ENCODE measurements at regions not wholly inside any gene's neighbourhood (a gene's known extent, or its start where the extent isn't known, plus 50 kb on each side); places are given as distances from the start of the nearest gene placed in this dataset.

DNA sequence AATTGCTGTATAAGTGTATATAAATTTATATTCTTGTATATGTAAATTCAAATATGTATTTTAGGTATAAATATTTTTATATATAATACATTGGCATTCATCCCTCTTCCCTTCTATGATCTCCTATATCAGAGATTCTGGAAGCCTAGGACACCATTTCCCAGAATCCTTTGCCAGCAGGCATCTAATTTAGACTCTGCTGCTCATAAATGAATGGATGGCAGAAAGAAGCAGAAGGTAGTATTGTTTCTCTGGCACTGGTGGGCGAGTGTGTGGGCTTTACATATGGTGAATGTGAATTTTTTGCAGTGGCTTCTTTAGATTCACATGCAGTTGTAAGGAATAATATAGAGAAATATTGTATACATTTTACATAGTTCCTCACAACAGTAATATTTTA is 215.2 kb upstream of the THSD7B start:
- DNase-seq: no peak

GRCh38 chr2:136539355-136539754 is 226.0 kb upstream of the THSD7B start:
- no peak for DNase-seq

DNA sequence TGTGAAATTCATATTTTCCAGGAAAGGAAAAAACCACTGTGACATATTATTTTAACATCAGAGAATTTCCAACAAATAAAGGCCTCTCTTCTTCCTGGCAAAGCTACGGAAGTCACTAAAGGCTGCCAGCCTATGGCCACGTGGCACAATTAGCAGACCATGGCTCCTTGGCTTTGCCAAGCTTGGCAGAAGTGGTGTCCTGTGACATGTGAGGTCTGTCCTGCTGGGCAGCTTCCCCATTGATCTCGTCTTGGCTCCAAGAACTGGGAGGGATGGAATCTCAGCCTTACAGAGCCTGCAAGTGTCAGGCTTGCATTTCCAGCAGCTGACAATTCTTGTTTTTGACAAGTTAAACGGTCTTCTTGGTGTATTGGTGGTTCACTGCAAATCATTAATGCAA is 226.9 kb upstream of the THSD7B start:
- no peak for DNase-seq

GRCh38 chr2:136534811-136535210 is 230.5 kb upstream of the THSD7B start:
- DNase-seq: no peak

DNA sequence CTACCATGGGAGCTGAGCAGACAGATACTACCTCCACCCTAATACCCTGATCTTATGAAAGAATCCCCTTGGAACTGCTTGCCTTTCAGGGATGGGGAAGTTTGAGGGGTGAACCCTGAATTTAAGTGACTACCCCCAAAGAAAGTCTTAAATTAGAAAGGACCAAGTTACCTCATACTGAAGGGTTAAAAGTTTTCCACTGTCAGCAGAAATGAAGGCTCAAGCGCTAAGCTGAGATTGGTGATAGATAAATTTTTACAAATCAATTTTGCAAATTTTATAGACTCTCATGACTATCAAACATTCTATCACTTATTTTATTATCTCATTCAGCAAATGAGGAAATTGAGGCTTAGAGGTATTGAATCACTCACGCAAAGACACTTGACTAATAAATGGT is 233.2 kb upstream of the THSD7B start:
- no peak for DNase-seq

GRCh38 chr2:136531731-136532130 is 233.6 kb upstream of the THSD7B start:
- DNase-seq: no peak

GRCh38 chr2:136530146-136530545 is 235.2 kb upstream of the THSD7B start:
- no peak for DNase-seq

- DNase-seq: no peak
Observed at GRCh38 chr2:136527560-136527959, 237.8 kb upstream of the THSD7B start.

DNA sequence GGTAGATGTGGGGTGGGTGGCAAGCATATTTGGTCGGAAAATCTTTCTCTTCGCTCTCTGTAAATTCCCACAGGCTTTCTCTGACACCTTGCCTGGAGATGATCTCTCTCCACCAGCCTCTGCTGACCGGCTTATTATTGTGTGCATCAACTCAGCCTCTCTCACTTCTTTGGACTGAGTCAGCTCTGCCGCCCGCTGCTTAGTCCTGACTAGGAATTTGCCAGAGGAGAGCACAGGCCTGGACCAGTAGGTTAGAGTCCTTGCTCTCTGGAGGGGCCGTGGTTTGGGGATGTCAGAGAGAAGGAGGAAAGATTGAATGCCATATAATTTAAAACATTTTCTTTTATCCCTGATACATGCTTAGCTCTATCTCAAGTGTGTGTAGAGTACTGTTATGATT is 242.6 kb upstream of the THSD7B start:
- DNase-seq: no peak

DNA sequence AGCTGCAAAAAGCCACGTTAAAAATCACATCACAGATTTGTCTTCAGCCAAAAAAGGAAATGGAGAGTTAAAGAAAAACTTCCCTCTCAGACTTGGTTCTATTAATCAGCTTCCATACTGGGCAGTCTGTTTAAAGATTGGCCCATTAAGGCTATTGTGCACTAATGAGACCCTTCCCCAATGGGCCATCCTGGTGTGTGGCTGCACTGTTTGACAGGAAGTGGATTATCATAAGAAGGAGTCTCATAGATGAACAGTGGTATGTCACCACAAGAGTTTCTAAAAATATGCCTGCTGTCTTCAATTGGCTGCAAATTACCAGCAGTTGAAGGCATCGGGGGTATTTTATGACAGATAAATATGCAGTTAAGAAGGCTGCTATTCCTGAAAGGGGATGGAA is 247.6 kb upstream of the THSD7B start:
- no peak for DNase-seq

GRCh38 chr2:136510244-136510643 is 255.1 kb upstream of the THSD7B start:
- no peak for DNase-seq

DNA sequence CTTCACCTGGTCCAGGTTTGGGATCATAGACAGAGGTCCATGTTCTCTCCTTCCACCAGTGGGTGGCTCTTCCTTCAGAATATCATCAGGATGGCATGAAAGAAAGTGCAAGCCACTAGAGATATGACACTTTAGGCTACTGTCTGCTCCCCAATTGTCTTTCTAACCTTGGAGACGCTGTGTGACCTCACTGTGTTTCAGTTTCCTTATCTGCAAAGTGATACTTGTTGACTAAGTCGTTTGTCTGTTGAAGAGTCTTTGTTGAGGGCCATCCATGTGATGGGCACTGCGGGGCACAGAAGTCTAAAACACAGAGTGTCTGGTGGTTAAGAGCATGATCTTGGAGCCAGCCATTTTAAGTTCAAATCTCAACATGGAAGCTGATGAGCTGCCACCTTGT is 259.9 kb upstream of the THSD7B start:
- DNase-seq: no peak

DNA sequence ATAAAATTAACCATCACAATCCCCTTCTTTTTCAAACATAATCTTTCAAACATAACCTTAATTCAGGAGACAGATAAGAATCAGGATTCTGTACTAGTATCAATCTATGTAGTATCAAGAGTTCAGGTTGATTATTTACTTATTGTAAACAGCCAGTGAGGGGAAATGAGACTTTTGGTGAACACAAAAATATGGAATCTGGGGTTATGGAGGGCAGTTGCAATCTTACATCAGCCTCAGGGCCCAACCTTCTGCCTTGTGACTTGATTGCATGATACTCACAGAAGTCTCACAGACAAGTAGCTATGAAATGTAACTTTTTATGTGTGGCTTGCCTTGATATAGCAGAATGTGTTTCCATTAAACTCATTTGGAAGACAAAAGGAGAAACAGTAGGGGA is 262.7 kb upstream of the THSD7B start:
- DNase-seq: no peak

DNA sequence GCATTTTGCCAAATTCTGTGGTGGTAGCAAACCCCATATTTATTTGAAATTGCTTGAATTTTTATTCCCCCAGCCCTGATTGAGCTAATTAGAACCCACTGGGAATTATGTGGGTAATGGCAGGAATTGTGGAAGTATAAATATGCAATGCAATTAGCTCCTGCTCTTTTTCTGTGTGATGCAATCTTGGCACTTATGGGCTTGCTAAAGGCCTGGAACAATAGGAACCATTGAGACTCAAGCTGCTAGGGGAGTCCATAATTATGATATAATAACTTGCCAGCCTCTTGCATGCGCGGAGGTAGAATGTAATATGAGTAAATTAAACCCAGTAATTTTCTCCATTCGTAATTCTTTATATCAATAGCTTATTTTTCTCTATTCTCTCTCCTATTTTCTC is 267.6 kb upstream of the THSD7B start:
- no peak for DNase-seq

DNA sequence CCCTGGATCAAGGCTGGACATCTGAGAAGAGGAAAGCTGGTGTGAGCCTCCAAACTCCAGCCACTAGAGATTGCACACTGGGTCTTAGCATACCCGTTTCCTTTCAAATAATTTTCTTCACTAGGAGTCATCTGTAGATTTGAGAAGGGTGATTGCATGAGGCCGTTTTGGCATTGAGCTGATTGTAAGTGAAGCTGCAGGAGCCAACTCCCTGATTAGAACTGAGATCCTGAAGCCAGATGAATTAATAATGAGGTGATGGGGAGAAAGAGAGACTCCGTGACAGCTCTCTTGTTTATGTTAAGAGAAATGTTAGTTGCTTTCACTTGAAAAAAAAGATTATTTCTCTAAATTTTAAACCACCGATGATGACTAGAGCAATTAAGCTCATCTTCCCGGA is 268.4 kb upstream of the THSD7B start:
- no peak for DNase-seq

DNA sequence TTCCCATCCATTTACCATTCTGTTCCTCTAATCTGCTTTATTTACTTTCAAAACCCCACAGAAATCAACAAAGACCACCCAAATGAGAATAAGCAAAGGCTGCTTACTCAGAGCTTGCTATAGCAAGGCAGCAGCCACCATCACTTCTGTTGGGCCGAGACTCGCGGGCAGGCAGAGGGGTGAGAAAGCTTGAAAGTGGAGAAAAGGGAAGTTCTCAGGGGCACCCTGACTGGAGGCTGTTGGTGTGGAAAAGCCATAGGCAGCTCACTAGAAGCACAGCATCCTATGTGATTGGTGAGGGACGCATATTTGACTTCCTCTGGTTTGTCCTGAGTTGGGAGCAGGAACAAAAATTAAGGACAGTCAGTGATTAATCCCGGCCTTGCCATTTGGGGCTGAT is 269.7 kb upstream of the THSD7B start:
- DNase-seq: no peak

- DNase-seq: no peak
Observed at GRCh38 chr2:136492901-136493300, 272.4 kb upstream of the THSD7B start.

DNA sequence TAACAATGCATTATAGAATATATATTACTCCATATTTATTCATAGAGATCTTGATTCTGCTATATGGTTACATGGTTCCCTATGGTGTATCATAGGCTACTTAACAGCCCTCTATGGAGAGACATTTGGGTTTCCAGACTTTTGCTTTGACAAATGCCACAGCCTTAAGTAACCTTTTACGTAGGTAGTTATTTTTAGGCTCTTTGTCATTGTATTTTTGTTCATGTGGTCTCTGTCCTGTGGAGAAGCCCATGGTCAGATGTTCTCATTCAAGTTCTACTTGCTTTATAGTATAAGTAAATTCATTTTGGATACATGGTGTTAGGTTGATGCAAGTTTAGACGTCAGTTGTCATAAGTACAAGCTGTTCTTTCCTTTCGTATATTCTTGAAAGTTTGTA is 275.2 kb upstream of the THSD7B start:
- DNase-seq: no peak

DNA sequence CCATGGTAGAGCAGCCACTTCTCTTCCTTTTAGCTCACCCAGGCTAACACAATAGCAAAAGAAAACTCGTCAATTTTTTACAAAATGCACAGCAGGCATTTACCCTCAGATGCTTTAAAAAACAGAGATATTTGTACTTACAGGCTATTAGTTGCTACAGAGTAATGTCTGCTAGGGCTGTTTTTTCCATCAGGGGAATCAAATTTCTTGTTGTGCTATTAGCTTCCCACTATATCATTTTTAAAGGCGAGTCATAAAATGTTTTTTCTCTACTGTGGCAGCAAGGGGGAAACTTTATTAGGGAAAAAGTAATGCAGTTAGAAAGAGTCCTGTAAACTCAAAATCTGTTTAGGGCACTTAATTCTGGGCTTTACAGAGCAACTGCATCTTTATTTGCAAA is 277.9 kb upstream of the THSD7B start:
- DNase-seq: no peak

DNA sequence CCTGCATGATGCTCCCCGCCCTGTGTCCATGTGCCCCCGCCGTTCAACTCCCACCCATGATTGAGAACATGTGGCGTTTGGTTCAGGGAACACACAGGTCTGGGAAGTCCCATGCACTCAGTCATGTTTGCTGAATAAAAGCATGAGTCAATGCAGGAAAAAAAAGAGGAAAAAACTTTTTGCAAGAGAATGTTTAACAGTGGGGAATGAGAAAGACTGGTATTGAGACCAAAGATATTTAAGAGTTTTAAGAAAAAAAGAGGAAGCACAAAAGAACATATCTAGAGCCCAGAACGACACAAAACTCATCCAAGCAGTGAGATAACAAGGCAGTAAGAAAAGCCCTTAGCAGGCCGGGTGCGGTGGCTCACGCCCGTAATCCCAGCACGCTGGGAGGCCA is 279.2 kb upstream of the THSD7B start:
- no peak for DNase-seq

- no peak for DNase-seq
Observed at GRCh38 chr2:136482966-136483365, 282.4 kb upstream of the THSD7B start.

DNA sequence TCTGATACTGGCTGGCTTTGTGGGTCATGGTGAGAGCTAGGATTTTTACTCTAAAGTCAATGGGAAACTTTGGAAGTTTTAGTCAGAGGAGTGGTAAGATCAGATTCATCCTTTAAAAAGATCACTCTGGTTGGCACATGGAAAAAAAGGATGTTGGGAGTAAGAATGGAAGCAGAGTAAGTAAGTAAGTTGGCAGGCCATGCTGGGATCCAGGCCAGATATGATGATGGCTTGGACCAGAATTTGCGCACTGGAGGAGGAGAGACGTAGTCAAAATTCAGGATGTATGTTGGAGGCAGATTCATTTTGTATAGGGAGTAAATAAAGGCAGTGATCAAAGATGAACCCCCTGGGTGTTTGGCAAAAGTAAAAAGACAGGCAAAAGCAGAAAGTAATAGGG is 283.3 kb upstream of the THSD7B start:
- DNase-seq: no peak

GRCh38 chr2:136479696-136480095 is 285.6 kb upstream of the THSD7B start:
- DNase-seq: no peak

GRCh38 chr2:136468799-136469369 is 296.5 kb upstream of the THSD7B start:
- DNase-seq: no peak

- DNase-seq: no peak
Observed at GRCh38 chr2:136452528-136452927, 312.8 kb upstream of the THSD7B start.

All from fibroblast of skin of right biceps (primary cell).